HG03064 (cell line): ENCODE measurements at regions not wholly inside any gene's neighbourhood (a gene's known extent, or its start where the extent isn't known, plus 50 kb on each side); places are given as distances from the start of the nearest gene placed in this dataset.

ENCODE experiments used
- ATAC-seq: cut with Tn5 transposase; IDR thresholded peaks from one replicate; pipeline ENCODE4 v1.9.1; 2021; ENCODE audit warnings: low read depth; ENCODE audit not compliant: unreplicated experiment

DNA sequence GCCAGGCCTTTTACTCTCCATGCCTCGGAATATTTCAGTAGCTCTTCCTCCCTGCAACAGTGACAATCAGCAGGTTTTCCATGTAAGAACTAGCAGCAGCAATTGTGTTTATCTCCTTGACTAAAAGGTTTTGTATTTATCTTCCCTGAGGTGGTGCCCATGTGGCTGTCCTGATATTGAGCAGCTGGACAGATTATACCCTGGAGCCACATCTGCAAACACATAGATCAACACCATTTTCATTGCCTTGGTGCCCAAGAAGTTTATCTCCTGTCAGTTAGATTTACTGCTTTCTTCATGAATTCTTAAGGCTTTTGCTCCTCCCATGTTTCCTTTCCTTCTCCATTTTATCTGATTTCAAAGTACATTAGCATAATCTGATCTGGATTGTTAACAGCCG, 378.4 kb downstream of the SPATA31D1 start:
- ATAC-seq: no peak

DNA sequence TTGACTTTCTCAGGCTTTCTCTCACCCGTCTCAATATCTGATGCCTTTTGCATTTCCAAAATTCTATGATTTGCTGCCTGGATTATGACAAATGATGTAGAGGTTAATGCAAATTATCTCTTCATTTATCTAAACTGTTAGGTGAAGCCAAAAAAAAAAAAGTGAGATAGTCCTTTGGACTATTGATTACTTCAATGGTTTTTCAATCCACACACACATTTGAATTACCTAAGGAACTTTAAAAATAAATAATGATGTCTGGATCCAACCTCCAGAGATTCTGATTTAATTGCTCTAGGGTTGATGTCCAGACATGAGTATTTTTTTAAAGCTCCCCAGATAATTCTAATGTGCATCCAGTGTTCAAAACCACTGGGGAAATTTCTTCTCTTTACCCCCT, 379.4 kb downstream of the SPATA31D1 start:
- ATAC-seq: no peak

GRCh38 chr9:82369251-82369945, 380.8 kb downstream of the SPATA31D1 start:
- ATAC-seq: no peak

DNA sequence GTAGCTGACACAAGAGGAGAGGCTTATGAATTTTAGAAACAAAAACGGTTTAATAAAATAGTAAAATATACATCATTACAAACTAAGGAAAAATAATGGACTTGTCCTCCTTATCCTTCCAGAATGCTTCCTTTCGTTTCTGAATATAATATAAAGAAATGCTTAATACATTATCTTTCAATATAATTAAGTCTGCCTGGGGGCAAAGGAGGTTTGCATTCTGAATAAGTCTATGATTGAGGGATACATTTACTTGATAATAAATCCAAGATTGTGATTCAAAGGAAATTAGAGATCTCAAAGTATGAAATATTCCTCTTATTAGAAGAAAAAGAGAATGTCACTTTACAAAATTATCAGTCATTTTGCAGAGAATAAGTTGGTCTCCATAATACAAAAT, 386.5 kb downstream of the SPATA31D1 start:
- ATAC-seq: no peak

GRCh38 chr9:82376677-82377232, 388.2 kb downstream of the SPATA31D1 start:
- ATAC-seq: no peak

DNA sequence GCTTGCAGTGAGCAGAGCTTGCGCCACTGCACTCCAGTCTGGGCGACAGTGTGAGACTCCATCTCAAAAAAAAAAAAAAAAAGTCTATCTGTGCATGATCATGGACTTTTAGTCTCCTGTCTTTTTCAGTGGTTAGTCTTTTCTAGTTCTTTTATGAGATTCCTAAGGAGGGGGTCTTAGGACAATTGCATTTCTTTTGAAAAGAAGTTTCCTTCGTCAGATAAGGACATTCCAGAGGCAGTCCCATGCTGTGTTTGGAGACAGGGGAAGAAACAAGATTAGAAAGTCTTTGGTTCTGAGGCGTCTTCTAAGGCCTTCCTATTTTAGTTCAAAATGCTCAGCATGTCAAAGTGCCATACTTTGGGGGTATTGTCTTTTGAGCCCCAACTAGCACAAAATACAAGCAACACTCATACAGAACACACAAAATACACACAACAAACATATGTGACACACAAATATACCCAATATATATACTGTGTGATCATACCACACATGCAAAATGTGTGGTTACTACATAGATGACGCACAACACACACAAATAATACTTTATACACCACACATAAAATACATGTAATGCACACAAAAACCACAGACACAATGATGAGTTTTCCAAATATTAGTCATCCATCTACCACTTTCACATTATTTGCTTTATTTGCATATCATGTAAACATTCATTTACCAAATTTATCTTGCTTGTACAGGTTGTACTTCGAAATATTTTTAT, 394.5 kb downstream of the SPATA31D1 start:
- no peak for ATAC-seq

- ATAC-seq: no peak
These were observed 397.1 kb downstream of the SPATA31D1 start for GRCh38 chr9:82385633-82386032.

DNA sequence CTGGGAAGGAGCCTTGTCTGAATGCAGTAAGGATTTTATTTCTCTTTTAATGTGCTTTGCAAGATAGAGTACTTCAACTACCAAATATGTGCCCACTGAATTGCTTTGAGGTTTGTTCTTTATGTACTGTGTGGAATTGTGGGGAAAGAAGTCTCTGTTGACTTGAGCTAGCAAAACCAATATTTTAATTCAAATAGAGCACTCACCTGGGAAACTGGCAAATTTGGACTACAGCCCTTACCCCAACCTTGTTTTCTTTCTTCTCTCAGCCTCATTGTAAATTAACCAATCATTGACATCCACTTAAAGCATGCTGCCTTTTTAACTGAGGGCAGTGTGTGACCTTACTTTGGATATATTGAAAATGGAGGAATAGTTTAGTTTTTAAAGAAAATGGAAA, 409.0 kb downstream of the SPATA31D1 start:
- no peak for ATAC-seq

GRCh38 chr9:82404196-82404870, 415.8 kb downstream of the SPATA31D1 start:
- ATAC-seq: no peak

GRCh38 chr9:82404881-82405280, 416.3 kb downstream of the SPATA31D1 start:
- ATAC-seq: no peak

- no peak for ATAC-seq
These were observed 418.0 kb downstream of the SPATA31D1 start for GRCh38 chr9:82406456-82407085.

- ATAC-seq: peak; percentile 92
These were observed 421.7 kb downstream of the SPATA31D1 start for GRCh38 chr9:82410306-82410705.

GRCh38 chr9:82410866-82411265, 422.3 kb downstream of the SPATA31D1 start:
- ATAC-seq: no peak

- no peak for ATAC-seq
These were observed 424.2 kb downstream of the SPATA31D1 start for GRCh38 chr9:82412586-82413305.

DNA sequence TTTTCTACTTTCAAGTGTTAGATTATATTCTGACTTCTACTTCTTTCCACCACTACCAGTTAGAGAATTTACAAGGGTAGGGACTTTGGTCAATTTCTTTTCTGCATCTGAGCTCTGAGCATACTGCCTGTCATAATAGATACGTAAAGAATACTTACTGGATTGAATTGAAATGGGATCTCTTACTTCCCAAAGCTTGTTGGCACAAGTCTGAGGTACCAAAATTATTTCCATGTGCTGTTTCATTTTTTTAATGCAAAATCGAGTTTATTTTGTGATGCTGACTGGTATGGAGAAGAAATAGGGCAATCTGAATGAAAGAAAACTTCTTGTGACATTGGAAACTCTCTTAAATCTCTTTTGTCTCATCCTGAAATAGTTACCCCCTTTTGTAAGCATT, 428.9 kb downstream of the SPATA31D1 start:
- no peak for ATAC-seq

DNA sequence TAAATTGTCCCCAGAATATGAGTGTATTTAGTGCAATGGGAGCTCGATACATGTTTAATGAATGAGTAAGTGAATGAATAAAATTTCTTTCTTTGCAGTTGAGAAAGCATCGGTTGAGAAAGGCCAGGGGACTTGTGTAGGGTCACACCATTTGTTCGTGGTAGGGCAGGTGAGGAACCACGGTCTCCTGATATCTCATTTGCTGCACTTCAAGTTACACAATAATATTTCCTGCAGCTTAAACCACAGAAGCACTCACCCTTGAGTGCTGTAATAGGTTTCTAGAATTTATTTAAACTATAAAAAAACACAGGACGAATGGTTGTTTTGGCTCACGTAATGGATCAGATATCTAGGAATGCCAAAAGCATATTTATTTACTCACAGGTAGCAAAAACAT, 429.8 kb downstream of the SPATA31D1 start:
- no peak for ATAC-seq

GRCh38 chr9:82419696-82420486, 431.3 kb downstream of the SPATA31D1 start:
- no peak for ATAC-seq

DNA sequence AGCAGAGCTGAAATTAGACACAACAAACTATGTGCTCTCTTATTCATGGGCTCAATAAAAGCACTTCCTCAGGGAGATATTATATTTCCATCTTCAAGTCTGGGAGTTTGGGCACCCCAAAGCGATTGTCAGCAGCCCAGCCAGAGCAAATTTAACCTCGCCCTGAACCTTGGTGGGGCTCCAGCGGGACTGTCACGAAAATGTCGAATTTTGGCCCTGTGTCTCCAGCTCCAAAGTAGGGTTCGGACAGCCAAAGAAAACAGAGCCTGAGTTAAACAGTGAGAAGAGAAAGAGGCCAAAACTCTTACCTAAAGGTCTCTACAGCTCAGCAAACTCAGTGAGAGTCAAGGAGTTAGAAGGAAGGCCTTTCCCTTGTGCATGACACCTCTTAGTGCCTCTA, 432.9 kb downstream of the SPATA31D1 start:
- no peak for ATAC-seq

DNA sequence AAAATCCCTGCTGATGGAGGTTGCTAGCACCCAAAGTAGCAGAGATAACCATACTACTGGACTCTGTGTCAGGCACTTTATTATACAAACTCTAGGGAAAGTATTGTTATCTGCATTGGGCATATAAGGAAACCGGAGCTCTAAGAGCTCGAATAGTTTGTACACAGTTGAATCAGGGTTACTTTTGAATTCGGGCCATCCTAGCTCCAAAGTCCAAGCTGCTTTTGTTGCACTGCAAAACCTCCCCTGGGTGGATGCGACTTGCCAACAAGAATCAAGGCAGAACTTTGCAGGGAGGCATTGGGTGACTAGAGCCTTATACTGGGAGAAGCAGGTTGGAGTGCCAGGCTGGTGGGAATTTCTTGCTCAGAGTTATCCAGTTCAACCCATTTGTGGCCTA, 435.1 kb downstream of the SPATA31D1 start:
- no peak for ATAC-seq
